GM21786 (cell line): ENCODE measurements at regions not wholly inside any gene's neighbourhood (a gene's known extent, or its start where the extent isn't known, plus 50 kb on each side); places are given as distances from the start of the nearest gene placed in this dataset.
"Not testable (repeated sequence)": the region's sequence is repeated elsewhere in the genome, so short reads cannot be mapped to it uniquely, and the experiment has no call there.

Experiments
- ATAC-seq: cut with Tn5 transposase; IDR thresholded peaks from one replicate; pipeline ENCODE4 v1.9.1; 2021; ENCODE audit not compliant: unreplicated experiment

DNA sequence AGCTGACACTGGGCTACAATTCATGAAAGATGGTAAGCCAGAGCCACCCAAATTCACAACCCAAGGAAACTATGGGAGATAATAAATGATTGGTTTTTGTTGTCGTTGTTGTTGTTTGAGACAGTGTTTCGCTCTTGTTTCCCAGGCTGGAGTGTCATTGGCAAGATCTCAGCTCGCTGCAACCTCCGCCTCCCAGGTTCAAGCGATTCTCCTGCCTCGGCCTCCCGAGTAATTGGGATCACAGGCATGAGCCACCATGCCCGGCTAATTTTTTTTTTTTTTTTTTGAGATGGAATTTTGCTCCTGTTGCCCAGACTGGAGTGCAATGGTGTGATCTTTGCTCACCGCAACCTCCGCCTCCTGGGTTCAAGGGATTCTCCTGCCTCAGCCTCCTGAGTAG is 65.9 kb upstream of the METTL9 start:
- not testable (repeated sequence) for ATAC-seq

DNA sequence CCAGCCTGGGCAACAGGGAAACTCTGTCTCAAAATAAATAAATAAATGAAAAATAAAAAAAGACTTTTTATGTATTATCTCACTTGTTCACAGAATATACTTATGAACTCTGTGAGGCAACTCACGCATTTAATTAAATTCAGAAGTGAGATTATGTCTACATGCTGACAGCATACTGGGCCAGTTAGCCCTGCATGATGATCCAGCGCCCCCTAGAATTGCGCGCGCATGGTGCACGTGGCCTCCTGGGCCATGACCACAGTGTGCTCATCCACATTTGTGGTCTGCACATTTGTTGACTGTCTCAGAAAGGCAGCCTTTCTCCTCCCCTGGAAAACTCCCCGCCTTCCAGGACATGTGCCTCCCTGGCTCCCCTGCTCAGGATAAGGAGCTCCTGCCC is 64.8 kb upstream of the METTL9 start:
- not testable (repeated sequence) for ATAC-seq

DNA sequence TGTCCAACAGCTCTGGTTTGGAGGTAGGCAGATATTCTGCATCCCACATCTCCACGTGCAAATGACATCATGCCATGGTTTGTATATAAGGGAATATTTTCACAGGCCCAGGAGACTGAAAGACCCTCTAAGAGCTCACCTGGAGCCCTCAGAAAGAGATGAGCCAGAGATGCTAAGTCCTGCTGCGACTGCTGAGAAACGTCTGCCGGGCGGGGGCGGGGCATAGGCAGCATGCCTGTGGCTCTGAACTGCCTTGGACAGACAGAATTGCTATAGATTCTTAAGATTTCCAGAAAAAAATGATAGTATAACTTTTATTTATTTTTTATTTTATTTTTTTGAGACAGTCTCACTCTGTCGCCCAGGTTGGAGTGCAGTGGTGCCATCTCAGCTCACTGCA is 64.2 kb upstream of the METTL9 start:
- ATAC-seq, result not testable (repeated sequence)

DNA sequence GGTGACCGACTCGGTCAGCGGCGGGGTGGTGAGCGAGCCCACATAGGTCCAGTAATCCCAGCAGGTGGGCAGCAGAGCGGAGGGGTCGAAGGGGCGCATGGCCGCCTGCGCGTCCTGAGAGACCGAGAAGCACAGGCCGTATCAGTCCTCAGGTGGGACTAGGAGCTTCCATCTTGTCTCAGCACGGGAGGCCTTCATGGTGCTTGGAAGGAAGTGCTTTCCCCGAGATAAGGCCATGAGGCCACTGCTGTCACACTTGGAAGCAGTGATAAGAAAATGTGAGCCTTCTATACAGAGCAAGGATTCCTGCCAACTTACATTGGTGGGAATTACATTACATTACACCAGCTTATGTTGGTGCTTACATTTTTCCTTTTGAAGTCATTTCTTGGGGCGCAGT is 62.6 kb upstream of the METTL9 start:
- not testable (repeated sequence) for ATAC-seq

DNA sequence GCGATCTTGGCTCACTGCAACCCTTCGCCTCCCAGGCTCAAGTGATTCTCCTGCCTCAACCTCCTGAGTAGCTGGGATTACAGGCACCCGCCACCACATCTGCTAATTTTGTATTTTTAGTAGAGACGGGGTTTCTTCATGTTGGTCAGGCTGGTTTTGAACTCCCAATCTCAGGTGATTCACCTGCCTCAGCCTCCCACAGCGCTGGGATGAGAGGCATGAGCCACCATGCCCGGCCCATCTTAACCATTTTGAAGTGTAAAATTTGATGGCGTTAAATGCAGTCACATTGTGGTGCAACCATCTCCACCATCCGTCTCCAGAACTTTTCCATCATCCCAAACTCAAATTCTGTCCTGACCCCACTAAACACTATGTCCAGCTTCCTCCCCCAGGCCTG is 61.8 kb upstream of the METTL9 start:
- not testable (repeated sequence) for ATAC-seq

DNA sequence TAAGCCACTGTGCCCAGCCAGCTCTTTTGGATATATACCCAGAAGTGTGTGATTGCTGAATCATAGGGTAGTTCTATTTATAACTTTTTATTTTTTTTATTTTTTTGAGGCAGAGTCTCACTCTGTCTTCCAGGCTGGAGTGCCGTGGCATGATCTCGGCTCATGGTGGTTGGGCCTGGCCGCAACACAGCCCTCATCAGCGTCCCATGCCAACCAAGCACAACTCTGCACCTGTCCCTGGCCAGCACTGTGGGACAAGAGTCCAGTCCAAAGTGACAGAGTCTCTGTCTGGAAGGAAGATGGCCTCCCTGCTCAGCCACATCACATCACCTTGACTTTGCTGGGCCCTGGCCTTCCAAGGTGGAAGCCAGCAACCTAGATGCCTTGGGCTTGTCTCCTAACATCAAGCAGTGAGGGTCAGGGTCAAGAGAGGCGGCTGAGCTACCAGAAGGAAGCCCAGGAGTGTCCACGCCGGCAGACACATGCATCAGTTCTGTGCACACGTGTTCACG is 60.2 kb upstream of the METTL9 start:
- not testable (repeated sequence) for ATAC-seq

DNA sequence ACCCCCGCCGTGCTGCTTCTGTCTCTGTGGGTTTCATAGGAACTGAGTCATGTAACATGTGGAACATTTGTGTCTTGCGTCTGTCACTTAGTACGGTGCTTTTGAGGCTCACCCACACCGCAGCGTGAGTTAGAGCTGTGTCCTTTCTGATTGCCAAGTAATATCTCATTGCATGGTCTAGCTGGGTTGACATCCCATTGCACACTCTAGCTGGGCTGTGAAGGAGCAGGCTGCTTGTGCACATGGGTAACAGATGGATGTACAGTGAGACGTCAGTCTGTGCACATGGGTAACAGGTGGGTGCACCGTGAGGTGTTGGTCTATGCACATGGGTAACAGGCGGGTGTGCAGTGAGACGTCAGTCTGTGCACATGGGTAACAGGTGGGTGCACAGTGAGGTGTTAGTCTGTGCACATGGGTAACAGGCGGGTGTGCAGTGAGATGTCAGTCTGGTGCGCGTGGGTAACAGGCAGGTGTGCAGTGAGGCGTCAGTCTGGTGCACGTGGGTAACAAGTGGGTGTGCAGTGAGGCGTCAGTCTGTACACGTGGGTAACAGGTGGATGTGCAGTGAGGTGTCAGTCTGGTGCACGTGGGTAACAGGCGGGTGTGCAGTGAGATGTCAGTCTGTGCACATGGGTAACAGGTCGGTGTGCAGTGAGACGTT is 58.5 kb upstream of the METTL9 start:
- ATAC-seq, result peak; percentile 67

DNA sequence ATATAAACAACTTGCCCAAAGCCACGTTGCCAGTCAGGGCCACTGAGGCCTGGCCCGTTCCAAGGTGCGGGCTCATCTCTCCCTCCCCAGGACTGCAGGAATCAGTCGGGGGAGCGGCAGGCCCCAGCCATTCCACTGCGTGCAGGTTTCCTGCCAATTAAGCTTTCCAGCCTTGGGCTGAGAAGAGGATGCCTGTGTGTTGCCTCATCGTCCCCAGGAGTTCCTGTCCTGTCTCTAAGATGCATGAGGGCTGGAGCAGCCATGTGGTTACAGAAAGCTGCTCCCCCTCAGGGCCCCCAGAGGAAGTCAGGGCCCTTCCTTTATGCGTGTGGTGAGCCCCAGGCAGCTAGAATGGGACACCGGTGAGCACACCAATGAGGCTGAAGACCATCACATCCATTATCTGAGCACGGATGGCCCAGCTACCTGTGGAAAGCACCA is 57.7 kb upstream of the METTL9 start:
- ATAC-seq, result peak; percentile 40

DNA sequence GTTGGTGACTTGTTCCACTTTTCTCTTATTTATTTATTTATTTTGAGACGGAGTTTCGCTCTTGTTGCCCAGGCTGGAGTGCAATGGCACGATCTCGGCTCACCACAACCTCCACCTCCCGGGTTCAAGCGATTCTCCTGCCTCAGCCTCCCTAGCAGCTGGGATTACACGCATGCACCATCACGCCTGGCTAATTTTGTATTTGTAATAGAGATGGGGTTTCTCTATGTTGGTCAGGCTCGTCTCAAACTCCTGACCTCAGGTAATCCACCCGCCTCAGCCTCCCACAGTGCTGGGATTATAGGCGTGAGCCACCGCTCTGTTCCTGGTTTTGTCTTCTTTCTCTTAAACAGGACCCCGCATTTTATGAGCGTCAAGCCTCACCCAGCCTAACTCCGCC is 57.3 kb upstream of the METTL9 start:
- ATAC-seq, result not testable (repeated sequence)

DNA sequence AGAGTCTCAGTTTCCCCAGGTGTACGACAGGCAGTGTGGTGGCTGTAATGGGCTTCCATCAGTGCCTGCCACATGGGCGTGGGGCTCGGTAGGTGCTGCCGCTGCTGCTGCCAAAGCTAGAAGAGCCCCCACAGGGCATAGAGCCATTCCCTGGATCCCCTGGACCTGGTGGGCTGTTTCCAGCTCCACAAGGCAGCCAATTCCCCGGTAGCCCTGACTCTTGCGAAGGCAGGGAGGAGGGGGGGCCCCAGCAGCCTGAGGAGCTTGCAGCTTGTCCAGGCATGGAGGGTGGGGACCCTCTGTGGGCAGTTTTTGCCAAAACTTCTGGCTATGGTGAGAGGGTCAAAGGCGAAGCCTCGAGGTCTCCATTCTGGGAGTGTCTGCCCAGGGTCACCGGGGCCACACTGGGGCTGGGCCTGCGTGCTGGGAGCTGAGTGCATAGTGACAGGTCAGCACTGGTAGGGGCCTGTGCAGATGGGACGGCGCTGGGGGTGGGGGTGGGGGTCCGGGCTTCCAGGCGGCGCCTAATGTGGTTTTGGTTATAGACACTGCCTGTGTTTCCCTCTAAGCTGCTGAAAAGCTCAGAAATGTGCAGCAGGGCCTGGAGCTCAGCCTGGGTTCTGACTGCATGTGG is 56.8 kb upstream of the METTL9 start:
- not testable (repeated sequence) for ATAC-seq

DNA sequence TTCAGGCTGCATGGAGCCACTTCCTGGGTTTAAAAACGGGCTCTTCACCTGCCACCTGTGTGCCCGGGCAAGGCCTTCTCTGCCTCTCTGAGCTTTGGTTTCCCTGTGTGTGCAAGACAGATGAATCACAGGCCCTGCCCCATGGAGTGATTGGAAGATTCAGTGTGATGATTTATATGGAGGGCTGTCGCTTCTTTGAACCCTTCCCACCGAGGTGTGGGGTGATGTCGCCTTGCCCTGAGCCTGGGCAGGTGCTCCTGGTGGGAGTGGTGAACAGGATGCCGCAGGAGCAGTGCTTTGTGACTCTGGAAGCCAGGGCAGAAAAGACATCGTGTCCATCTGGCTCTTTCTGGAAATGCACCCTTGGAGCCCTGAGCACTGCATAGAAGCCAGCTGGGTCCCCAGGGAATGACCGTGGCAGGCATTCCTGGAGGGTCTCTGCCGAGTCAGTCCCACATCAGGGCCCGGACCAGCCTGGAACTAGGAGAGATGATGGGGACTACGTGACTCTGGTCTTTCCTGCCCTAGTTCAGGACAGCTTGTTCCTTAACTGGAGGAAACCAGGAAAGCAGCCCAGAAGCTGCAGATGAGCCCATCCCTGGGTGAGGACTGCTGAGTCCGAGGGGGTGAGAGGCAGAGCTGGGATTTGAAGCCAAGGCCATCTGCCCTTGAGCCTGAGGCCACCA is 56.1 kb upstream of the METTL9 start:
- not testable (repeated sequence) for ATAC-seq

DNA sequence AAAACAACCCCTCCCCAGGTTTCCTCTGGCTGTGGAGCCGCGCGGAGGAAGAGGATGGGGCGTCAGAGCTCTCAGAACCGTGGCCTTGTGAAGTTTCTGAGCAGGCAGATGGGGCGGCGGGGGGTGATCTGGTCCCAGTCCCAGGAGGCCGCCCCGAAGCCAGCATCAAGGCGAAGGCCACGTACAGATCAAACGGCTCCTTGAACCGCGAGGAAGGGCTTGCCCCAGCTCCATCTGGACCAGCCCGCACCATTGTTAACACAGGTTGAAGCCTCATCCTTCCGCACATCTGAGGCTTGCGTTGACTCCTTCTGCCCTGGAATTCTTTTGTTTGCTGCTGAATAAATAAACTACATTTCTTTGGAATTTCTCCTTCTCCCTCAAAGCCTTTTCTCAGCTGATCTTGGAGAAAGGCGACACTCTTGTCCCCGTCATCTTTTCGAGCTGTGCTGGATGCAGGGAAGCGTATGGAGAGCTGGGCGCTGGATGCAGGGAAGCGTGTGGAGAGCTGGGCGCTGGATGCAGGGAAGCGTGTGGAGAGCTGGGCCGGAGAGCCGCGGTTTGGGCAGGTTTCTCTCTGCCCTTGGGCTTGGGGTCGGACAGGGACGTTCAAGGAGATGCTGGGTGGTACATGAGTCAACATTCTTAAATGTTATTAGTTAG is 53.6 kb upstream of the METTL9 start:
- ATAC-seq, result not testable (repeated sequence)

DNA sequence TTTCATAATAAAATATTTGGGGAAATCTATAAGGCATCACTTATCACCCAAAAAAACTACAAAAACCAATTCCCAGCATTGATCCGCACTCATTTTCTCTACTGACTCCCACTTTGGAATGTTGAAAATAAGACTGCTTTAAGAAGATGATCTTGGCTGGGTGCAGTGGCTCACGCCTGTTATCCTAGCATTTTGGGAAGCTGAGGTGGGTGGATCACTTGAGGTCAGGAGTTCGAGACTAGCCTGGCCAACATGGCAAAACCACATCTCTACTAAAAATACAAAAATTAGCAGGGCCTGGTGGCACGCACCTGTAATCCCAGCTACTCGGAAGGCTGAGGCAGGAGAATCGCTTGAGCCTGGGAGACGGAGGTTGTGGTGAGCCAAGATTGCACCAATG is 50.0 kb upstream of the METTL9 start:
- not testable (repeated sequence) for ATAC-seq
